DMS53 treated with DMSO at 0.1 percent for 48 hours (cell line): ENCODE measurements at regions not wholly inside any gene's neighbourhood (a gene's known extent, or its start where the extent isn't known, plus 50 kb on each side); places are given as distances from the start of the nearest gene placed in this dataset.
A peak's percentile ranks its signal among the peaks of the same experiment; 100 is the strongest.
"Not testable (repeated sequence)": the region's sequence is repeated elsewhere in the genome, so short reads cannot be mapped to it uniquely, and the experiment has no call there.

Source experiments
- DNase-seq: peaks from one replicate; lab custom pipeline; 2025; ENCODE audit not compliant: unreplicated experiment; lab: John Stamatoyannopoulos, UW

DNA sequence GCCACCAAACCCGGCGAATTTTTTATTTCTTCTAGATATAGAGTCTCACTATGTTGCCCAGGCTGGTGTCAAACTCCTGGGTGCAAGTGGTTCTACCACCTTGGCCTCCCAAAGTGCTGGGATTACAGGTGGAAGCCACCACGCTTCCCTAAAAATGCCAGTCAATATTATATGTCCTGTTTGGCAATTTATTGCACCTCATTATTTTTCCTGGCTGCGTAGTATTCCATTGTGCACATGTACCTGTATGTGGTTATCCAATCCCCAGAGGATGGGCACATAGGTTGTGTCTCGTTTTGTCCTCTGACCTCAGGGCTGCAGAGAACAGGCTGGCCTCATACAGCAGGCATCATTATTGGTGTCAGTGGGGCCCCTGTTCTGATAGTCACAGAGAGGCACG lies 181.7 kb downstream of the C9orf50 start:
- DNase-seq: no peak

DNA sequence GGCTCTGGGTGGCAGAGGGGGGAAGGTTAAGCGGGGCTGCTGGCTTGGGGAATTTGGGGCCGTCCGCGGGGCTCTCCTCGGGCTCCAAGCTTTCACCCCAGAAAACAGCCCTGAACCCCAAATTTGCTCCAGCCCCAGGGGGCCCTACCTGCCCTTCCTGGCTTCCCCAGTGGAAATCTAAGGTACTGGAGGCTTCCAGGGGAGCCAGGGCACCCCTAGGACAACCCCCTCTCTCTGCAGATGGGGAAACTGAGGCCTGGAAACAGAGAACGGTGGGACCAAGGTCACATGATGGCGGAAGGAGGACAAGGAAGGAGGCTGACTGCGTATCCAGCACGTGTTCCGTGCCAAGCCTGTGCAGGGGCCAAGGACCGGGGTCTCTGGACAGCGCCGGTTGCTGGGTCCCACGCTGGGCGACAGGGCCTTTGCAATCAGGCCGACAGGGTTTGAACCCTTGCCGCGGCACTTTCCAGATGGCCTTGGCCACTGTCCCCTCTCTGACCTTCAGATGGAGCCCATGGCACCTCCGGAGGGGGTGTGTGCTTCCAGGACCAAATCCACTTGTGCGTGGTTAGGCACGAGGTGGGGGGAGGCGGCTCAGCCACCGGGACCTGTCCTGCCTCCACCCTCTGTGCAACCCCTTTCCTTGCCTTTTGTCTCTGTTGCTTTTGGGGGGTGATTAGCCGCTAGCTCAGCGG lies 183.1 kb downstream of the C9orf50 start:
- no peak for DNase-seq

DNA sequence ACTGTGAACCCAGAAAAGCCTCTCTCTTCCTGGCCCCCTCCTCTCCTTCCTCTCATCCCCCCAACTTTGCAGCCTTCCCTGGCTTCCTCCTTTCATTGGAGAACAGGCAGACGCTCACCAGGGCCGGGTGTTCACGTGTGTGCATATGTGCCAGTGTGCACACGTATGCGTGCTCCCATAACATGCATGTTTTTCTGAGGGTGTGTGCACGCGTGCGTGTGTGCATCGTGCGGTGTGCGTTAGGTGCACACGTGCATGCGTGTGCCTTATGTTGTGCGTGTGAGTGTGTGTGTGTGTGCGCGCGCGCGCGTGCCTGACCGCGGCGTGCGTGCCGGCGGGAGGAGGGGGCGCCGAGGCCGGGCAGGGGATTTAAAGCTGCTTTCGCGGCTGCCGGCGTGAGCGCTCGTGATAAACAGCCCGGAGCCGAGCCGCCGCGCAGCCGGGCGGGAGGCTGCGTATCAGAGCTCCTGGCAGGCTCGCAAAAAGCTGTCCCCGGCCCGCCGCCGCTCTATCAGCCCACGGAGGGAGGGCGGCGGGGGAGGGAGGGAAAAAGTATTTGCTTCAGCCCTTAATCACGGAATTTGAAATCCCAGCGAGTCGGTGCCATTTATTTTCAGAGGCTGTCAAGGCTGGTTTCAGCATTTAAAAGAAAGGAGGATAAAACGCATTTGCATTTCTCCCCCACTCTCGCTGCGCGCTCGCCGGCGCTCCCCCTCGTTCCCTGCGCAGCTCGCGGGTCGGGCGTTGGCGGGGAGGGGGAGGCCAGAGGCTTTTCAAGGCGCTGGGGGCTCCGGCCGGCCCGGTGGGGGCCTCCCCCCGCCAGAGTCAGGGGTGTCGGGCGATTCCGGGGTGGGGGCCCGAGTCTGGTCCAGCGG lies 183.9 kb downstream of the C9orf50 start:
- DNase-seq: peak; percentile 41

DNA sequence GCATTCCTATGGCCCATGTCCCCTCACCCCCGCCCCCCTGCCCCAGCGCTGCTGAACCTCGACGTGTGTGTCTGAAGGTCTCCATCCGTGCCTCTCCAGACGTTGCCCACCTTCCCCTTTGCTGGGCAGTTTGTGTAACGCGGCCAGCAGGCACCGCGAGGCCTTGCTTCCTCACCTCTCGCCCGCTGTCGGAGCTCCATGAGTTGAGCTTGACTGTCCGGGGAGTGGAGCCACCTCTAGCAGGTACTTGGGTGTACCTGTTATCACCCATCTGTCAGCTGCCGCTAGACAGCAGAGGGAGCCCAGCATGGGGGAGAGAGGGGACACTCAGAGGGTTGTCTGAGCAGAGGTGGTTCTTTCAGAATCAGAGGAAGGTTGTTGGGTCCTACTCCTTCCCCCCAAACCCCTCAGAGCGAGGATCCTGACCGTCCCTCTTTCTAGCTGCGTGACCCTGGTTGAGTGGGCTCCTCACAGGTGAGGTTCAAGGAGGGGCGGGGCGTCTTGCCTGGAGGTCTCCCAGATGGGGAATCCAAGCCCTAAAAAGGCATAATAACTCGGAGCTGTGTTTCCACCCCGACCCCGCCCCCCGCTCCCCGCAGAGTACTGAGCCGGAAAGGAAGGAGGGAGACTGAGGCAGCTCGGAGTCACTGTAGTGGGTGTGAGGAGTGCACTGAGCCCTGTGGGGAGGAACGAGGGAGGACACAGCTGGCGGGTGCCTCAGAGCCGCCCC lies 184.7 kb downstream of the C9orf50 start:
- no peak for DNase-seq

DNA sequence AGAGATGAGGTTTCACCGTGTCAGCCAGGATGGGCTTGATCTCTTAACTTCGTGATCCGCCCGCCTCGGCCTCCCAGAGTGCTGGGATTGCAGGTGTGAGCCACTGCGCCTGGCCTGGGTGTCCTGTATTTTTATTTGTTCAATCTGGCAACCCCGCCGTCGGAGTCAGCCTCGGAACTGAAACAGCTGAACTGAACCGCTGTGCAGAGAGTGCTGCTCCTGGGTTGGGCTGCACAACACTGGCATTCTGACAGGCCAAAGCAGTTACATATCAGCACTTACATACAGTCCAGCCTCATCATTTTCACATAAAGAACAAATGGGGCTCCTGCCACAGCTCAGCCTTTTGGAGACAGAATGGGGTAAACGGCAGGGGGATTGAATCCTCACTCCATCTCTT lies 185.6 kb downstream of the C9orf50 start:
- no peak for DNase-seq

DNA sequence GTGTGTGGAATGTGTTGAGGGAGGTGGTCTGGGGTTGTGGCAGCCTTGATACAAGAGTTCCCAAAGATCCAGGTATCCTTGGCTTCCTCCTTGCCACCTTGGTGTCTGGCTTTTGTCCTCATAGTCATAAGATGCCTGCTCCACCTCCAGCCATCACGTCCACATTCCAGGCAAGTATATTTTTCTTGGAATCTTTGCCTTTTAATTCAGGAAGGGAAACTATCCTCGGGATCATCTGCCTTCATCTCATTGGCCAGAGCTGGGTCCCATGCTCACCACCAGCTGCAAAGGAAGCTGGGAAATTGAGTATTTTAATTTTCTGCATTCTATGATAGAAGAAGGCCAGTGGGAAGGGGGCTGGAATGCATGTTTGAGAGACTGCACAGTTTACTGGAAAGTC lies 186.7 kb downstream of the C9orf50 start:
- no peak for DNase-seq

DNA sequence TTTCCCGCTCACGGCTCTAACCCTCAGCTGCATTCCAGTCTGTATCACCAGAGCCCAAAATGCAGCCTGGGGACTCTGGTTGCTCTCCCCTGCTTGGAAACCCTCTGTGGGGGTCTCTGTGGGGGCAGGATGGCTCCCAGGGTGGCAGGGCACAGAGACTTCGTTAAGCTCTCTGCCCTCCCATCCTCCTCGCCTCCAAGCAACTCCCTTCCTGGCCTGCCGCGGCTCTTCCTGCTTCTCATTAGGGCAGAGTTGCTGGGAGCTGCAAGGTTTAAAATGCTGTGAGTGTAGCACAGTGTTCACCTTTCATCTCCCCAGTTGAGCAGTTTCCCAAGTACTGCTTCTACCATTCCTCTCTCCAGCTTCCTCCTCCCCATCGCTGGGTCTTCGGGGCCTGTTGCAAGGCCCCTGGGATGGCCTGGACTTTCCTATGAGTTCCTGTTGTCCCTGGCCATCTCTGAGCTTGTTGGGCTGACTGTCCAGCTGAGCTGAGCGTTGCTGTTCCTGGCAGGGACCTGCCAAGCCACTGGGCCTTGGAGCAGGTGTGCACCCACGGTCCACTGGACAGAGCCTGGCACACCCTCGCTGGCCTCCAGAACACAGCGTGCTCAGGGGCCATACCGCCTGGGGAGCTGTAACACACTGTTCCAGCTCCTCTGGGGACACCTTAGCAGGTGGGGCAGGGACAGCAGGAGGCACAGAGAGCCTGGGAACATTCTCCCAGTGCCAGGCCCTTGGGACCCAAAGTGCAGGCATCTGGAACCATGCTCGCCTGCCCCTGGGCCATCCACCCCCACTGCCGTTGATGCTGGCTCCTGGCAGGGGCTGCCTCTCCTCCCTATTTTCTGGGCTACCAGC lies 188.4 kb downstream of the C9orf50 start:
- no peak for DNase-seq

DNA sequence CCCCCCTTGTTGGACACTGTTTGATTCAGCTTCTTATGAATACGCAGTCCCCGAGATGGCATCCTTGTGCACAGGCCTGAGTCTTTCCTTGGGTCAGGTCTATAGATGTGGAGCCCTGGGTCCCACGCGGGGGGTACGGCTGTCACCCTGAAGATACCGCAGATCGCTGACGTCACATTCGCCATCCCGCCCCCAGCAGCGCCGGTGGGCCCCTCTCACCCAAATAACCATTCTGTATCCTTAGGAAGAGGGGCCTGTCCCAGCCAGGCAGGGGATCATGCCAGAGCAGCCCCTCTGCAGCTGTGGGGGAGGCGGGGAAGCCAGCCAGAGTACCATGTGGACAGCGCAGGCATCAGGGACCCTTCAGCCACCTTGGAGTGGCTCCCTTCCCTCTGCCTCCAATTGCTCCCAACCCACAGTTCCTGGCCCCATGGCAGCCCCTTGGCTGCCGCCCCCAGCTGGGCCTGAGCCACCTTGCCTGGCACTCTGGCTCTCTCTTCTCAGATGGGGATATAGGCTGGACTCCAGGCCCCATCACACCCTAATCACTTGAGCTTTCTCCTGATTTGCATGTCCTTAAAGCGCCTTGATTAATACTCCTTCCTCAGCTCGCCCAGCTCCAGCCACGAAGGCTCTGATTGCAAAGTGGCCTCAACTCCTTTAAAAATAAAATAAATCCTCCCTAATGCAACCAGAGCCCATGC lies 189.8 kb downstream of the C9orf50 start:
- no peak for DNase-seq

DNA sequence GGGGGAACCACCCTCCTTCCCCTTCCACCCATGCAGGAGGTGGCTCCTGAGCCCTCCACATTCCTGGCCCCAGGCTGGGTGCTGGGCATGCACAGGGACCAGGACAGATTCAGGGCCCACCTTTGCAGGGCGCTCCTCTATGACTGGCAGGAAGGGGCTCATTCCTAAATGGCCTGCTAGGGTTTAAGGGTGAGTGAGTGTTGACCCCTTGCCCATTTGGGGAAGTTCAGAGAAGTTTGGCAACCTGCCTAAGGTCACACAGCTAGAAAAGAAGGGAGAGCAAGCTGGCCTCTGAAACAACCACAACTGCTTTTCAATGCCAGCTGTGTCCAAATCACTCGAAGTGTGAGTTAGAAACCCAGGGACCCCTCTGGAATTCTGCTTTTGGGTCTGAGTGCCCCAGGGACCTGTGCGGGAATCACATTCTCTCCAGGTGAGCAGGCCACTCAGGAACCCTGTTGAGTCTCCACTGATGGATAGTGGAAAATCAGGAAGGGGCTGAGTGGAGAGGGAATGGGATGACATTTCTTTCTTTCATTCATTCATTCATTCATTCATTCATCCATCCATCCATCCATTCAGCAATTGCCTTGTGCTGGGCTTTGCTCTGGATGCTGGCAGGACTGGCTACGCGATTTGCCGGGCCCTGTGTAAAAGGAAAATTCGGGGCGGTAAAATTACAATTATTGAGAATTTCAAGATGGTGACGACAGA lies 191.9 kb downstream of the C9orf50 start:
- no peak for DNase-seq

DNA sequence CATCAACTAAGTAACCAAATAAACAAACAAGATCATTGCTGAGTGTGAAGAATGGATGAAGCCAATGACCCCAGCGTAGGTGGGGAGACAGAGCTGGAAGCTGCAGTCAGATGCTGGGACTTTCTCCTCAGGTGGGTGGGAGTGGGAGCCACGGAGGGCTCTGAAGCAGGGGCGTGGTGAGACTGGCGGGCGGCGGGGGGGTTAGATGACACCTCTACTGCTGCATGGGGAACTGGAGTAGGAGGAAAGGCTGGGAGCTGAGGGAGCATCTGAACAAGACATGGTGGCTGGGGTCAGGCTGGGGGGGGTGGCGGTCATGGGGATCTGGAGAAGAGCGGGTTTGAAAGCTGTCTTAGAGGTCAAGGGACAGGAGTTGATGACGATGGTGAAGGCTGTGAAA lies 193.8 kb downstream of the C9orf50 start:
- DNase-seq: no peak

DNA sequence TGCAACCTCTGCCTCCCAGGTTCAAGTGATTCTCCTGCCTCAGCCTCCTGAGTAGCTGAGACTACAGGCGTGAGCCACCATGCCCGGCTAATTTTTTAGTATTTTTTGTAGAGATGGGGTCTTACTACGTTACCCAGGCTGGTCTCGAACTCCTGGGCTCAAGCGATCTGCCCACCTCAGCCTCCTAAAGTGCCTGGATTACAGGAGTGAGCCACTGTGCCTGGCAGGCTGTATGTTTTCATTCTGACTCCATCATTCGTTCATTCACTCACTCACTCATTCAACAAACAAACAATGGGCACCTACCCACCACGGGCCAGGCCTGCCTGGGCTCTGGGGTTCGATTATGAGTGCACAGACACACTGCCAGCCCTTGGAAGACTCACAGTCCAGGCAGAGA lies 197.1 kb downstream of the C9orf50 start:
- DNase-seq: not testable (repeated sequence)

DNA sequence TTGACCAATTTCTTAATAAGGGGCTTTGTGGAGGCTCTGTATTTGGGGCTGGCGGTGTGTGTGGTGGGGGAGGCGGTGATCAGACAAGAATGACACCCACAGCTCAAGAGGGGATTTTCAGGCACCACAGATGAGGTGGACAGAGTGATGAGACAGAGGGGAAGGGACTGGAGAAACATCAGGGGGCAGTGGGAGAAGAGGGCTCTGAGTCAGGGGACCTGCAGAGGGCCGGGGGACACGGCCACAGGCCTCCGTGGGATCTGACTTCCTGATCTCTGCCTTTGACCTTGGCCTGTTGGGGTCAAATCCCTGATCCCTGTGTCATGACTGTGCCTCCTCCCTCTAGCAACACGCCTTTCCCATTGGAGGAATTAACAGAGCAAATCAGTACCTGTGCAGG lies 197.7 kb downstream of the C9orf50 start:
- no peak for DNase-seq

DNA sequence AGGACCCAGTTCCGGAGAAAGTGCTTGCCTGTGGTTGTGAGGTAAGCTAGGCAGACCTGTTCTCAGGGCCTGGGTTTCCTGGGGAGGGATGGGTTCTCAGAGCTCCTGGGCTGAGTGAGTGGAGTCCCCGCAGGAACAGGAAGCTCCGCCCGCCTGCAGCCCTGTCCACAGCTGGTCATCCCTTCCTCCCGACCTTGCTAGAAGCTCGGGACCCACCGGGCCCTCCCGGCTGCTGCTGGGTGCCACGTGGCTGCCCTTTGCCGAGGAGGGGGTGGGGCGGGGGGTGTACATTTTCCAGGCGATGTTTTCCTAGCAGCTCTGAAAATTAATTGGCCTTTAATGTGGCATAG lies 198.1 kb downstream of the C9orf50 start:
- no peak for DNase-seq

DNA sequence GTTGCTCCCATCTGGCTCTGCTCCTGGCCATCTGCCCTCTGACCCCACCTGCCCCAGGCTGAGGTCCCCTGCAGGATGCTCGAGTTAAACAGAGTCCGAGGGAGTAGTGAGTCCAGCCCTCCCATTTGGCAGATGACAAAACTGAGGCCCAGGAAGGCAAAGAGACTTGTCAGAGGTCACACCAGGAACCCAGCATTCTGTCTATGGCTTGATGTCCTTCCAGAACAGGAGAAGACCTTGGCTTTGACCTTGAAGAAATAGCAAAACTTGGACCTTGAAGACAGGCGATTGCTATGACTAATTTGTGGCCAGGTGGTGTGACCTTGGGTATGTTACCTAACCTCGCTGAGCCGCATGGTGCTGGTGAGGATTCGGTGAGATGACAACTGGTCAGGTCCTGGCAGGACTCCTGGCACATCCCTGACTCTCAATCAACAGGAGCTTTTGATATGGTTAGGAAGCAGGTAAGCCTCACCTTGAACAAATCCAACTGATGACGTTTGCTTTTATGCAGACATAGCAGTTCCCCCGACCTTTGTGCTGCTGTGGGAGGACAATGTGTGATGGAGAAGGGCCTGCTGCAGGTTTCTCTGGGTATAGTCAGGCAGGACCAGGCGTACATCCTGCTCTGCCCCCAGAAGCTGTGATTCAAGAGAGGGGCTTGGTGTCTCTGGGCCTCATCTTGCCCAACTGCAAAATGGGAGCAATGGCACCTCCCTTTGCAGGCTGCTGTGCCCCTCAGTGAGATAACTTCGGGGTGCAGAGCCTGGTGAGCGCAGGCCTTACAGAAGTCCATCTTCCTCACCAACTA lies 198.7 kb downstream of the C9orf50 start:
- DNase-seq: no peak

DNA sequence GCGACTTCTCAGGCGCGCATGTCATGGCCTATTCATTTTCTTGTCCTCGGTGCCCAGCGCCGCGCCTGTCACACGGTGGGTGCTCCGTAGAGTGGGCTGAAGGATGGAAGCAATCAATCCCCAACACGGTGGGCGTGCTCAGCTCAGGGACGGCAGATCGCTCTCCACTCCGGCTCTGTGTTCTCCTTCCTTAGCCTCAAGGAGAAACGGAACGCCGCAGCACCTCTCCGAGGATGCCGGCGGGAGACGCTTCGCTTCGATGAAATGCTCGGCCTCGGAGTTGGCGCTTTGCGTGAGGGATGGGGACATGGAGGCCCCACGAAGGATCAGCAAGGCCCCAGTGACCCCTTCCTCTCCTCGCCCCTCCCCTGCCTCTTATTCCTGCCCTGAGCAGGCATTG lies 199.5 kb downstream of the C9orf50 start:
- no peak for DNase-seq

DNA sequence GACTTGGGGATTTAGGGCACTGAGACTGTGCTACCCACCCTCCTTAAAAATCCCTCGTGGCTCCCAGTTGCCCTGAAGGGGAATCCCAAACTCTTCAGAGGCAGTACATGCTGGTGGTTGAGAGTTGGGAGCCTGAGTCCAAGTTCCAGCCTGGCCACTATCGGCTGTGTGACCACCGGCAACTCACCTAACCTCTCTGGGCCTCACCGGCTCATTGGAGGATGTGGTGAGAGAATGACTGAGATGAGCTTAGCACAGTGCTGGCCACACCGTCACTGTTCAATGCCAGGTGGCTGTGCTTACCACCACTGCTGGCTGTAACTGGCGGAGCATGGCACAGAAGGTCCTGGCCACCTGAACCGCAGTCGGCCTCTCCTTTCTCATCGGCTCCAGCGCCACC lies 200.2 kb downstream of the C9orf50 start:
- DNase-seq: no peak

DNA sequence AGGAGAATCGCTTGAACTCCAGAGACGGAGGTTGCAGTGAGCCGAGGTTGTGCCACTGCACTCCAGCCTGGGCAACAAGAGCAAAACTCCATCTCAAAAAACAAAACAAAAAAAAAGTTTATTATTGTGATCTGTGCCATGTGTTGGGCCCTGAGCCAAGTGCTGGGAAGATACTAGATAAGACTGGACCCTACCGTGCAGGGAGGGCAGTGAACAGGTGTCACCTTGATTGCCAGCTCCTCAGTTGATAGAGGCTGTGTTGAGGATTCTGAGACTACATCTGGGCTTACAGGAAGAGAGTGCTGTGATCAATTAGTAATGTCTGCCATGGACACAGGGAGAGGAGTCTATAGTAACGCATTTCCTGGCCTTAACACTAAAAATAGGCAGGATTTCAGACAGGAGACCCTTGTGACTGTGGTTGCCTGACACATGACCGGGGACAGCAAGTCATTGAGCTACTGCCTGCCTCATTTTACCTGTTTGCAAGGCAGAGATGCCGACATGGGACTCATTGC lies 201.5 kb downstream of the C9orf50 start:
- DNase-seq: no peak

DNA sequence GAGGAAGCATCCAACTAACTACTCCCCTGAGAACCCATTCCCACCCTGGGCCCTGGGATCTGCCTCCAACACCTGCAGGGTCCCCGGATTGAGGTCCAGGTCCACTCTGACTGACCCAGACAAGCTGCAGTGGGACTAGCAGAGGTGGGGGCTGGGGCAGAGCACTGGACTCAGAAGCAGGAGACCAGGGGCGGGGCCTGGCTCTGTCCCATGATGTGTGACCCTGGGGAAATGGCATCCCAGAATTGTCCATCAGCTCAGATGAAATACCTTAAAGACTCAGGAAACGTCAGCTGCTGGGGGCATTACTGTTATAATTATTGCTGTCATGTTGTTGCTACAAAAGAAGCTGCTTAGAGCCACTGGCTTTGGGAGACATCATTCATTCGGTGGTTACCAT lies 202.4 kb downstream of the C9orf50 start:
- no peak for DNase-seq
